ENCODE measurements at regions not wholly inside any gene's neighbourhood (a gene's known extent, or its start where the extent isn't known, plus 50 kb on each side); places are given as distances from the start of the nearest gene placed in this dataset.

- TF ChIP-seq CTCF (IDR thresholded peaks at IDR 0.05) (no peak), POLR2A (IDR thresholded peaks at IDR 0.05; ENCODE audit: low read depth) (no peak), EP300 (IDR thresholded peaks at IDR 0.05) (no peak)
These were observed 110.9 kb downstream of the FSCB start for GRCh38 chr14:44396226-44396625.
